HFFc6 (cell line): ENCODE measurements at regions not wholly inside any gene's neighbourhood (a gene's known extent, or its start where the extent isn't known, plus 50 kb on each side); places are given as distances from the start of the nearest gene placed in this dataset.

Experiments
- DNase-seq: peaks from one replicate; pipeline ENCODE4 v3.0.0-alpha.2; 2018
- H3K27ac Mint-ChIP-seq: 2 replicates; pipeline ENCODE4 v1.8.0; 2020; ENCODE audit warnings: mild to moderate bottlenecking, mixed read lengths
- H3K27me3 Mint-ChIP-seq: 2 replicates; pipeline ENCODE4 v1.8.0; 2021; ENCODE audit warnings: mild to moderate bottlenecking, moderate library complexity, mixed read lengths; ENCODE audit not compliant: insufficient read depth
- H3K36me3 Mint-ChIP-seq: 2 replicates; pipeline ENCODE4 v1.8.0; 2021; ENCODE audit warnings: low read depth, mixed read lengths
- H3K4me1 Mint-ChIP-seq: 2 replicates; pipeline ENCODE4 v1.8.0; 2020; ENCODE audit warnings: low read depth, mixed read lengths
- H3K4me3 Mint-ChIP-seq: 2 replicates; pipeline ENCODE4 v1.8.0; 2020; ENCODE audit warnings: mild to moderate bottlenecking, moderate library complexity, mixed read lengths
- H3K9me3 Mint-ChIP-seq: 2 replicates; pipeline ENCODE4 v1.8.0; 2020; ENCODE audit warnings: mild to moderate bottlenecking, mixed read lengths
- CTCF ChIP-seq: fragments of 200-600 bp; sonication (generic); IDR thresholded peaks from 2 replicates; pipeline ENCODE4 v1.5.0; 2021; ENCODE audit warnings: antibody characterized with exemption, mild to moderate bottlenecking

DNA sequence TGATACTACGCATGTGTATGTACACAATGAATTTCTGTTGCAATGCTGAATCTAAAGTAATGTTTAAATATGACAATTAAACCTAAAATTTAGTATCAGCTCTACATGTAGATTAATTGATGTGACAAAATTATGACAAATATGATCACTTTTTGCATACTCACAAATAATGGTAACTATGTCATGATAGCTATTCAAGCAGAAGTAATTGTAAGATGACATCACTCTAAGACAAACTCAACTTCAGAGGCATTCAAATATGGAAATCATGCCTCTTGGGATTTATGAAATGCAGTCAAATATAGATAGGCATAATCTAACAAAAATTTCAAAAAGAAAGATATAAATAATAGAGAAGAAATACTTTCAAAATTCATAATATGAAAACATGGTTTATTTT, 571.7 kb upstream of the LRFN5 start:
- no peaks in the 10 kb centered on the region for H3K27me3 Mint-ChIP-seq
- TF ChIP-seq CTCF = no peak
- no peak for DNase-seq
- peaks cover 21% of the 10 kb centered on the region for H3K9me3 Mint-ChIP-seq
- H3K4me1 Mint-ChIP-seq = no peaks in the 10 kb centered on the region
- H3K4me3 Mint-ChIP-seq = no peak overlapping the region
- H3K27ac Mint-ChIP-seq = no peak overlapping the region
- H3K36me3 Mint-ChIP-seq = no peaks in the 10 kb centered on the region

DNA sequence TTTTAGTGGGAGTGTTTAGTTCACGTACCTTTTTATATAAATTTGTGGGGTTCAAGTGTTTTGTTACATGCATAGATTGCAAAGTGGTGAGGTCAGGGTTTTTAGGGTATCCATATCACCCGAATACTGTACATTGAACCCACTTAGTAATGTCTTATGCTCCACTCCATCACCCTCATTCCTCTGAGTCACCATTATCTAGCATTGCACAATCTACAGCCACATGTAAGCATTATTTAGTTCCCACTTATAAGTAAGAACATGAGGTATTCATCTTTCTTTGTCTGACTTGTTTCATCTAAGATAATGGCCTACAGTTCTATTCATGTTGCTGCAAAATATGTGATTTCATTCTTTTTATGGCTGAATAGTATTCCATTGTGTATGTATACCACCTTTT, 583.7 kb upstream of the LRFN5 start:
- no peak for TF ChIP-seq CTCF
- H3K4me3 Mint-ChIP-seq = no peak overlapping the region
- H3K4me1 Mint-ChIP-seq = no peaks in the 10 kb centered on the region
- H3K27ac Mint-ChIP-seq = no peak overlapping the region
- H3K27me3 Mint-ChIP-seq = no peaks in the 10 kb centered on the region
- no peaks in the 10 kb centered on the region for H3K36me3 Mint-ChIP-seq
- no peak for DNase-seq
- peaks cover 17% of the 10 kb centered on the region for H3K9me3 Mint-ChIP-seq

GRCh38 chr14:41016213-41016612, 590.5 kb upstream of the LRFN5 start:
- DNase-seq = no peak
- no peaks in the 10 kb centered on the region for H3K36me3 Mint-ChIP-seq
- no peak overlapping the region for H3K27ac Mint-ChIP-seq
- no peaks in the 10 kb centered on the region; the same call in 1 of the 2 replicates for H3K27me3 Mint-ChIP-seq
- H3K4me3 Mint-ChIP-seq = no peak overlapping the region
- H3K4me1 Mint-ChIP-seq = no peaks in the 10 kb centered on the region
- TF ChIP-seq CTCF = no peak
- peaks cover 24% of the 10 kb centered on the region for H3K9me3 Mint-ChIP-seq

DNA sequence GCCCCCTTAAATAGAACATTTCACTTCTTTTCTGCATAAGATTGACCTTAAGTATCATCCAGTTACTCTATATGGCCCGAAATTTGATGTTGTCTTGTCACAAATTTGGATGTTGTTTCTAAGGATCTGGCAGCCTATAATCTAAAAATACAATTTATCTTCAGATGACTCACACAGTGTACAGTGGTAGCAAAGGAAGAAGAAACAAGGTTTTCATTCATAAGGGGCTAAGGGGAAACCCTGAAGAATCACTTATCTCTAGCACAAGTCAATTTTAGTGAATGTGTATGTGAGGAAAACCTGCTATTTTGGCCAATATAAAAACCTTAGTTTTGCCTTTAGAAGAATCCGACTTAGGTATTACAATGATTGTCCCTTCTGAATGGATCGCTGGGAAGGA, 606.3 kb upstream of the LRFN5 start:
- no peak overlapping the region for H3K27ac Mint-ChIP-seq
- TF ChIP-seq CTCF = no peak
- no peaks in the 10 kb centered on the region for H3K36me3 Mint-ChIP-seq
- H3K4me1 Mint-ChIP-seq = no peaks in the 10 kb centered on the region
- no peaks in the 10 kb centered on the region for H3K27me3 Mint-ChIP-seq
- no peak for DNase-seq
- peaks cover 33% of the 10 kb centered on the region for H3K9me3 Mint-ChIP-seq
- H3K4me3 Mint-ChIP-seq = no peak overlapping the region

GRCh38 chr14:40989260-40989659, 617.4 kb upstream of the LRFN5 start:
- Mint-ChIP-seq H3K4me3 (no peak overlapping the region), H3K9me3 (peaks cover 76% of the 10 kb centered on the region), H3K4me1 (no peaks in the 10 kb centered on the region), H3K27ac (no peak overlapping the region), H3K36me3 (peaks cover 3% of the 10 kb centered on the region), H3K27me3 (no peaks in the 10 kb centered on the region; the same call in 1 of the 2 replicates)
- no peak for TF ChIP-seq CTCF
- no peak for DNase-seq

DNA sequence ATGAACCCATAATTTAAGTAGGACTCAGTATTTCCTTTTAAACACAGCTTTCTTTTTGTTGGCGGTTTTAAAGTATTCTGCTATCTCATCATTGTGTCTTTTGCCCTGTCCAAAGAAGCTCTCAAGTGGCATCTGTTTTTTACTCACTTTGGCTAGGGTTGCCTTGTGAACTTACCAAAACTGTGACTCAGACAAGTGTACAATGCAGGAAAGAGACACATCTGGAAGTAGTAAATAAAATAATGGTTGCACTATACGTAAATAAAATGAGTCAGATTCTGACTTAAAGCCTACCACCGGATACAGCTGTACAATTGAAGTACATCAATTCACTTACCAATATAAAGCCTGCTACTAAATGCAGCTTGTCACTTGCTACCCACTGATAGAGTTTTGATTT, 619.2 kb upstream of the LRFN5 start:
- Mint-ChIP-seq H3K27me3 (no peaks in the 10 kb centered on the region; the same call in 1 of the 2 replicates), H3K4me1 (no peaks in the 10 kb centered on the region), H3K4me3 (no peak overlapping the region), H3K27ac (no peak overlapping the region), H3K36me3 (peaks cover 3% of the 10 kb centered on the region; the same call in 1 of the 2 replicates), H3K9me3 (peaks cover 66% of the 10 kb centered on the region)
- no peak for DNase-seq
- TF ChIP-seq CTCF = no peak
